Thyroid gland (tissue), 4 donors: ENCODE measurements at regions not wholly inside any gene's neighbourhood (a gene's known extent, or its start where the extent isn't known, plus 50 kb on each side); places are given as distances from the start of the nearest gene placed in this dataset.

Experiments
- DNase-seq, 2 donors: peaks; one replicate each; pipeline ENCODE4 v3.0.0-alpha.2; 2019
- H3K27ac ChIP-seq, 3 donors: fragments of 200-600 bp; sonication (generic); 1 replicate in 2 of 3; 2 replicates in 1 of 3; pipeline ENCODE4 v1.5.1; 2016 to 2019; ENCODE audit warnings: mild to moderate bottlenecking in 1 of 3, moderate library complexity in 1 of 3
- H3K27me3 ChIP-seq: fragments of 200-600 bp; sonication (generic); one replicate; pipeline ENCODE4 v1.5.1; 2019
- H3K36me3 ChIP-seq, 2 donors: fragments of 200-600 bp; sonication (generic); one replicate each; pipeline ENCODE4 v1.5.1; 2016 to 2019
- H3K4me1 ChIP-seq, 2 donors: fragments of 200-600 bp; sonication (generic); one replicate each; pipeline ENCODE4 v1.5.1; 2017 to 2019
- H3K4me3 ChIP-seq, 3 donors: fragments of 200-600 bp; sonication (generic); replicated peaks in 1 of 3; 1 replicate in 2 of 3; 2 replicates in 1 of 3; pipeline ENCODE4 v1.5.1; 2016; ENCODE audit warnings: mild to moderate bottlenecking in 1 of 3
- H3K9me3 ChIP-seq: fragments of 200-600 bp; sonication (generic); one replicate; pipeline ENCODE4 v1.5.1; 2017
- POLR2A ChIP-seq, 2 donors: fragments of 450-650 bp; IDR thresholded peaks; one replicate each; pipeline ENCODE4 v1.6.1; 2017; ENCODE audit warnings: antibody characterized with exemption in 2 of 2, mild to moderate bottlenecking in 2 of 2, moderate library complexity in 1 of 2
- WGBS, 2 donors: methylation state at CpG; one replicate each; pipeline ENCODE4 v1.1.5; 2017; 5-methylcytosine and 5-hydroxymethylcytosine counted together
- intact Hi-C: fragments of 100-400 bp; cut with DNase I; formaldehyde crosslinking; loops from one replicate; pipeline ENCODE4 v1.15.1; 2023
- TF ChIP-seq, protein P1 (sequence below), 6 experiments: fragments of 200-600 bp in 3 of 6; fragments of 450-650 bp in 3 of 6; sonication (generic) in 3 of 6; IDR thresholded peaks; one replicate each; pipeline ENCODE4 v1.5.1; 2016 to 2019; ENCODE audit warnings: antibody characterized with exemption in 6 of 6, mild to moderate bottlenecking in 2 of 6, inconsistent platforms in 1 of 6, moderate library complexity in 1 of 6

DNA sequence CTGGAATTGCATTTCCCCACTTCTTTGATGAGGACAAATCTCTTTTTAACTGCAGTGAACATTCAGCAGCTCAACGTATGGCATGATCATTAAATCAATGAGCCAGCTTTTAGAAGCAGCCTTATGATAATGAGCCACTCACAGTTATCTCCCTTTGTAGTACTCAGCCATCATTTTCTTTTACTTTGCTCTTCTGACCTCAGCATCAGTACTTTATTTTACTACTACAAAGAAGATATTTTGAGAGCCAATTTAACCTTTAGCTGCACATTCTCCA is 250.0 kb upstream of the CLEC14A start:
- DNase-seq: no peak
- Histone ChIP-seq H3K4me3 (no peak overlapping the region), H3K9me3 (no peaks in the 10 kb centered on the region), H3K4me1 (no peaks in the 10 kb centered on the region), H3K27ac (no peak overlapping the region), H3K36me3 (no peaks in the 10 kb centered on the region), H3K27me3 (no peaks in the 10 kb centered on the region)
- intact Hi-C loops: no loop called here
- 61% methylated on average over 1 of the region's 1 CpG for WGBS, 2 donors
- TF ChIP-seq, protein P1, sequence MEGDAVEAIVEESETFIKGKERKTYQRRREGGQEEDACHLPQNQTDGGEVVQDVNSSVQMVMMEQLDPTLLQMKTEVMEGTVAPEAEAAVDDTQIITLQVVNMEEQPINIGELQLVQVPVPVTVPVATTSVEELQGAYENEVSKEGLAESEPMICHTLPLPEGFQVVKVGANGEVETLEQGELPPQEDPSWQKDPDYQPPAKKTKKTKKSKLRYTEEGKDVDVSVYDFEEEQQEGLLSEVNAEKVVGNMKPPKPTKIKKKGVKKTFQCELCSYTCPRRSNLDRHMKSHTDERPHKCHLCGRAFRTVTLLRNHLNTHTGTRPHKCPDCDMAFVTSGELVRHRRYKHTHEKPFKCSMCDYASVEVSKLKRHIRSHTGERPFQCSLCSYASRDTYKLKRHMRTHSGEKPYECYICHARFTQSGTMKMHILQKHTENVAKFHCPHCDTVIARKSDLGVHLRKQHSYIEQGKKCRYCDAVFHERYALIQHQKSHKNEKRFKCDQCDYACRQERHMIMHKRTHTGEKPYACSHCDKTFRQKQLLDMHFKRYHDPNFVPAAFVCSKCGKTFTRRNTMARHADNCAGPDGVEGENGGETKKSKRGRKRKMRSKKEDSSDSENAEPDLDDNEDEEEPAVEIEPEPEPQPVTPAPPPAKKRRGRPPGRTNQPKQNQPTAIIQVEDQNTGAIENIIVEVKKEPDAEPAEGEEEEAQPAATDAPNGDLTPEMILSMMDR (IDR thresholded peaks at IDR 0.05): no peak
- no peak for TF ChIP-seq POLR2A (IDR thresholded peaks at IDR 0.05)

DNA sequence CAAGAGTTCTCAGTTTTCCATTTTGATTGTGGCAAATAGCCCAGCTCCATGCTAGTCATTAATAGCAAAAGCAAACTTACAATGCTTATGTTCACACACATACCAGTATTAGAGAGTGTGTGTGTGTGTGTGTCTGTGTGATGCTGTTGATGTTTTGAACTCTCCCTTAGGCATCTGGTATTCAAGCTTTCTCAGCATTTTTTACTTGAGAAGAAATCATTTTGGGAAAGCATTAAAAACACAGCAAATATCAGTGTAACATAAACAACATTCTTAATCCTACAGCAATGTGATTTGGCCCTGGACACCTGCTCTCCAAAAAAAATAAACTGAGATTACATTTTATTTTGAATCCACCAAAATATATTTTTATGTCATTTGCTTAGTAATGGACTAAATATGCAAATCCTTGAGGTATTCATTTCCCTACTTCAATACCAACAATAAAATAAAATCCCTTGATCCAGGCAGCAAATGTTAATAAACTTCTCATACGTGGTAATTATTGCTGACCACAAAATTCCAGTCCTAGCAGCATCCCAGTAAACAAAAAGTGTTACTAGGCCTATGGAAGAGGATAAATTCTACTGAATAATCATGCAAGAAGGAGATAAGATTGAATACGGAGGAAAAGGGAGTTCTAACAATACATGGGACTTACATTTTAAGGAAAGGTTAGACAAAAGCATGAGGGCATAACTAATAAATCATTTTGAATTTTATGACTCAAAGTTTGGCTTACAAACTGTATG is 249.5 kb upstream of the CLEC14A start:
- DNase-seq: no peak
- intact Hi-C loops: no loop called here
- no peaks in the 10 kb centered on the region for H3K27me3 ChIP-seq
- H3K4me1 ChIP-seq: no peaks in the 10 kb centered on the region
- TF ChIP-seq, protein P1 (IDR thresholded peaks at IDR 0.05): no peak
- no peak for TF ChIP-seq POLR2A (IDR thresholded peaks at IDR 0.05)
- H3K4me3 ChIP-seq: no peak overlapping the region
- no peaks in the 10 kb centered on the region for H3K36me3 ChIP-seq
- WGBS, 2 donors: 51 to 68% methylated on average over 2 of the region's 2 CpGs
- H3K27ac ChIP-seq: no peak overlapping the region
- H3K9me3 ChIP-seq: no peaks in the 10 kb centered on the region

DNA sequence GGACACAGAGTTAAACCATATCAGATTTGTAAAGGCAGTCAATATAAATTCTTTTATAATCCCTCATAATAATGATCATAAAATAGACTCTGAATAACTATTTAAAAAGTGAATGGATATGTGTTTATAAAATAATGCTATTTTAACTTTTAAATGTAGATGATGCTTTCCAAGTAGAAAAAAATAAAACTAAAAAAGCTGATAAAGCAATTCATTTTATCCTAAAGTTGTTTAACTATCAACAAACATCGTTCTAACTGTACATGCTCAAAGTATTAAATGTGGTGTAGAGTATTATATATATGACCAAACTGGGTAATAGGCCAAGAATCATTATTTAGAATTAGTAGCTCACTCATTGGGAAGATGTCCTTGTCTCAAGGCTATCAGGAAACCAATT is 248.3 kb upstream of the CLEC14A start:
- 81 to 86% methylated on average over 1 of the region's 1 CpG for WGBS, 2 donors
- no peak for DNase-seq
- no peaks in the 10 kb centered on the region for H3K4me1 ChIP-seq
- H3K9me3 ChIP-seq: no peaks in the 10 kb centered on the region
- H3K27me3 ChIP-seq: no peaks in the 10 kb centered on the region
- intact Hi-C loops: no loop called here
- H3K36me3 ChIP-seq: no peaks in the 10 kb centered on the region
- no peak overlapping the region for H3K4me3 ChIP-seq
- TF ChIP-seq POLR2A (IDR thresholded peaks at IDR 0.05): no peak
- TF ChIP-seq, protein P1 (IDR thresholded peaks at IDR 0.05): no peak
- no peak overlapping the region for H3K27ac ChIP-seq

DNA sequence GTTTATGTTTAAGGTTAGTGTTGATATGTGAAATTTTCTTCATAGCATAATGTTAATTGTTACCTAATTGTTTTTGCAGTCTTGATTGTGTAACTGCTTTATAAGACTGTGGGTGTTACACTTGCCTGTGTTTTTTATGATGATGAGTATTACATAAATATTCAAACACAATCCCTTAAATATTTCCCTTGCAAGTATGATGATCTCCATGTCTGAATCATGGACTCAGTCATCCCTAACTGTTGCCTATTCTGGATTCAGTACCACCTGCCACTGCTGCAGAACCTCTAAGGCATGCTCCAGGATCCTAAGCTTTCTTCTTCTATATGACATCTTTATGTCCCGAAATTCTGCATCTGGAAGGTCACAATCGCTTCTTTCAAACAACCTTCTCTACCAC is 246.3 kb upstream of the CLEC14A start:
- H3K9me3 ChIP-seq: no peaks in the 10 kb centered on the region
- WGBS, 2 donors: 91% methylated on average over 2 of the region's 2 CpGs
- H3K36me3 ChIP-seq: no peaks in the 10 kb centered on the region
- no peak overlapping the region for H3K27ac ChIP-seq
- no peak overlapping the region for H3K4me3 ChIP-seq
- DNase-seq: no peak
- no peaks in the 10 kb centered on the region for H3K4me1 ChIP-seq
- no peaks in the 10 kb centered on the region for H3K27me3 ChIP-seq
- intact Hi-C loops: no loop called here
- TF ChIP-seq POLR2A (IDR thresholded peaks at IDR 0.05): no peak
- TF ChIP-seq, protein P1 (IDR thresholded peaks at IDR 0.05): no peak

DNA sequence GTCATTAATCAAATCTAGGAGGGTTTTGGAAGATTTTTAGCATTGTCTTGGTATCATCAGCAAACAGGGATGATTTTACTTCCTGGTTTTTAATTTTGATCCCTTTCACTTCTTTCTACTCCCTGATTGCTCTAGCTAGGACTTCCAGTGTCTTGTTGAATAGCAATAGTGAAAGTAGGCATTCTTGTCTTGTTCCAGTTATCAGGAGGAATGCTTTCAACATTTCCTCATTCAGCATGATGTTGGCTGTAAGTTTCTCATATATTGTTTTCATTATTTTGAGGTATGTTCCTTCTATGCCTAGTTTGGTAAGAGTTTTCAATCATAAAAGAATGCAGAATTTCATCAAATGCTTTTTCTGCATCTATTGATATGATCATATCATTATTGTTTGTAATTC is 244.2 kb upstream of the CLEC14A start:
- intact Hi-C loops: no loop called here
- Histone ChIP-seq H3K9me3 (no peaks in the 10 kb centered on the region), H3K27ac (no peak overlapping the region), H3K4me1 (no peaks in the 10 kb centered on the region), H3K27me3 (no peaks in the 10 kb centered on the region), H3K4me3 (no peak overlapping the region), H3K36me3 (no peaks in the 10 kb centered on the region)
- TF ChIP-seq POLR2A (IDR thresholded peaks at IDR 0.05): no peak
- TF ChIP-seq, protein P1 (IDR thresholded peaks at IDR 0.05): no peak
- DNase-seq: no peak
